ENCODE measurements at regions not wholly inside any gene's neighbourhood (a gene's known extent, or its start where the extent isn't known, plus 50 kb on each side); places are given as distances from the start of the nearest gene placed in this dataset.

DNA sequence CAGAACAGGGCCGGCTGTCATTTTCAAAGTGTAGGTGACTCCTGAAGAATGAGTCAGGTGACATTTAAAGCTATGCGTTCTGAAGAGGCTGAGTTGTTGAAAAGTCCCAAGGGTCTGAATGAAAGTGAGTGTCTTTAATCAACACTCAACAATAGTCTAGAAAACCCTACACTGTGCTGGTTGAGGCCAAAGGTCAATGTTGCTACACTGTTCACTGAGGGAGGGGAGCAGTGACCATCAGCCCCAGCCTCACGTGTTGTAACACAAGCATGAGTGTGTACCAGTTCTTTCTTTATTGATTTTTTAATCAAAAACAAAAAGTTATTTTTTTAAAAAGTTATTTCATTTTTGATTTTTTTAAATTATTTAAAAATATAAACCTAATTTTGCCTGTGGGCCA is 418.8 kb upstream of the LRFN5 start (continued):
- TF ChIP-seq, protein P1, sequence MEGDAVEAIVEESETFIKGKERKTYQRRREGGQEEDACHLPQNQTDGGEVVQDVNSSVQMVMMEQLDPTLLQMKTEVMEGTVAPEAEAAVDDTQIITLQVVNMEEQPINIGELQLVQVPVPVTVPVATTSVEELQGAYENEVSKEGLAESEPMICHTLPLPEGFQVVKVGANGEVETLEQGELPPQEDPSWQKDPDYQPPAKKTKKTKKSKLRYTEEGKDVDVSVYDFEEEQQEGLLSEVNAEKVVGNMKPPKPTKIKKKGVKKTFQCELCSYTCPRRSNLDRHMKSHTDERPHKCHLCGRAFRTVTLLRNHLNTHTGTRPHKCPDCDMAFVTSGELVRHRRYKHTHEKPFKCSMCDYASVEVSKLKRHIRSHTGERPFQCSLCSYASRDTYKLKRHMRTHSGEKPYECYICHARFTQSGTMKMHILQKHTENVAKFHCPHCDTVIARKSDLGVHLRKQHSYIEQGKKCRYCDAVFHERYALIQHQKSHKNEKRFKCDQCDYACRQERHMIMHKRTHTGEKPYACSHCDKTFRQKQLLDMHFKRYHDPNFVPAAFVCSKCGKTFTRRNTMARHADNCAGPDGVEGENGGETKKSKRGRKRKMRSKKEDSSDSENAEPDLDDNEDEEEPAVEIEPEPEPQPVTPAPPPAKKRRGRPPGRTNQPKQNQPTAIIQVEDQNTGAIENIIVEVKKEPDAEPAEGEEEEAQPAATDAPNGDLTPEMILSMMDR (conservative IDR thresholded peaks at IDR 0.05; ENCODE audit: low read depth in 2 of 2), result no peak
- no peak for TF ChIP-seq POLR2AphosphoS5 (IDR thresholded peaks at IDR 0.05; ENCODE audit: low read depth)
- no peak for TF ChIP-seq REST (IDR thresholded peaks at IDR 0.05; ENCODE audit: unreplicated experiment)

DNA sequence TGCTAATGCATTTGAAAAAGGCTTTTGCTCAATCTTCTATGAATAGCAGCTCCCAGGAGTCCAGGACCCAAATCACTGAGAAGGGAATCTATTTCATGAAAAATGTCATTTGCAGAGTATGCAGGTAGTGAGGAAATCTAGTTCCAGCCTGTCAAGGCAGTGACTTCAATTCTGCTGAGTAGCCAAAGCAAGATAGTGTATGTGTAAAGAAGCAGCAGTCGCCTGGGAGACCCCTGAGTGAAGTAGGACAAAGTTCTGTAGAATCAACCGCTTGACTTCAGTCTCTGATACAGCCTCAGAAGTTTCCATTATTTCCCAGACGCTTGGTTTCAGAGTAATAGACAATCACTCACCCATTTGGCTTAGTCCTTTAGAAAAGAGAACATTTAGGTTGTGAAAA is 435.6 kb upstream of the LRFN5 start:
- Mint-ChIP-seq H3K4me1 (no peaks in the 10 kb centered on the region), H3K4me3 (no peak overlapping the region), H3K36me3 (ENCODE audit: low read depth) (no peaks in the 10 kb centered on the region), H3K27ac (no peak overlapping the region), H3K9me3 (no peaks in the 10 kb centered on the region; the same call in 2 of the 3 replicates), H3K27me3 (ENCODE audit: insufficient read depth, low read depth, poor library complexity) (no peaks in the 10 kb centered on the region)
- Histone ChIP-seq H3K36me3 (ENCODE audit: insufficient read depth) (no peaks in the 10 kb centered on the region), H3F3A (replicated peaks; ENCODE audit: low read depth) (no peaks in the 10 kb centered on the region), H3K27me3 (ENCODE audit: insufficient read depth) (no peaks in the 10 kb centered on the region), H3K27ac (ENCODE audit: low read depth) (no peak overlapping the region), H4K20me1 (replicated peaks; ENCODE audit: insufficient read depth) (no peaks in the 10 kb centered on the region), H3K4me3 (no peak overlapping the region), H3K9me2 (ENCODE audit: insufficient read depth) (no peaks in the 10 kb centered on the region), H3K4me2 (no peak overlapping the region), H3K79me2 (replicated peaks; ENCODE audit: insufficient read depth) (no peaks in the 10 kb centered on the region), H3K4me1 (ENCODE audit: insufficient read depth) (no peaks in the 10 kb centered on the region), H2AFZ (no peak overlapping the region)
- ATAC-seq (no peak), DNase-seq (ENCODE audit: low spot score) (no peak)
- TF ChIP-seq, protein P1 (conservative IDR thresholded peaks at IDR 0.05; ENCODE audit: low read depth in 2 of 2), result no peak
- TF ChIP-seq ZNF114 (CRISPR knock-in tag; IDR thresholded peaks at IDR 0.05), result no peak
- no peak for TF ChIP-seq POLR2AphosphoS5 (IDR thresholded peaks at IDR 0.05; ENCODE audit: low read depth)
- TF ChIP-seq EZH2phosphoT487 (IDR thresholded peaks at IDR 0.05; ENCODE audit: unreplicated experiment), result no peak
- no peak for TF ChIP-seq ETS1 (IDR thresholded peaks at IDR 0.05)
- TF ChIP-seq NANOG (IDR thresholded peaks at IDR 0.05; ENCODE audit: borderline replicate concordance), result no peak
- TF ChIP-seq ZNF331 (CRISPR knock-in tag; IDR thresholded peaks at IDR 0.05; ENCODE audit: low read depth), result no peak
- no peak for TF ChIP-seq JUNB (IDR thresholded peaks at IDR 0.05; ENCODE audit: unreplicated experiment)
- TF ChIP-seq REST (IDR thresholded peaks at IDR 0.05; ENCODE audit: unreplicated experiment), result no peak
- TF ChIP-seq CREB1 (CRISPR knock-in tag; IDR thresholded peaks at IDR 0.05; ENCODE audit: low read depth), result no peak
- no peak for TF ChIP-seq EZH2 (IDR thresholded peaks at IDR 0.05; ENCODE audit: low read depth, unreplicated experiment)

Data from GM23338 (cell line).